ENCODE measurements at regions not wholly inside any gene's neighbourhood (a gene's known extent, or its start where the extent isn't known, plus 50 kb on each side); places are given as distances from the start of the nearest gene placed in this dataset.

DNA sequence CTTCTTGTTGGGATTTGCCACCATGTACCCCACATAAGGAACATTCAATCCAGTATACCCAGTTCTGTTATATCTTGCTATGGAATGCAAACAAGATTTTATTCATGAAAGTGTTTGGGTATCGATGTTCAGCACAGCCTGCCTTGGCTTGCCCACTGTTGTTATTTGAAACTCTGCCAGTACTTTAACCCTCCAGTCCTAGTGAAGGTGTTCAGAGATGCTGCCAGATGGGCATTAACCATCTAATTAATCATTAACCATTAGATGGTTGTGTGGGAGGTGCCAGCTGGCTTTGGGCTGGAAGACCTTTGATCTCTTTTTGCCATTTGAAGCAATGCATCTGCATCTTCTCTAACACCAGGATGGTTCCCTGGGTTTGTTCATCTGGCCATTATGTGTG is 363.0 kb downstream of the SH2D4B start:
- no peaks in the 10 kb centered on the region for H3K9me3 ChIP-seq (ENCODE audit: low read length)
- TF ChIP-seq, protein P1, sequence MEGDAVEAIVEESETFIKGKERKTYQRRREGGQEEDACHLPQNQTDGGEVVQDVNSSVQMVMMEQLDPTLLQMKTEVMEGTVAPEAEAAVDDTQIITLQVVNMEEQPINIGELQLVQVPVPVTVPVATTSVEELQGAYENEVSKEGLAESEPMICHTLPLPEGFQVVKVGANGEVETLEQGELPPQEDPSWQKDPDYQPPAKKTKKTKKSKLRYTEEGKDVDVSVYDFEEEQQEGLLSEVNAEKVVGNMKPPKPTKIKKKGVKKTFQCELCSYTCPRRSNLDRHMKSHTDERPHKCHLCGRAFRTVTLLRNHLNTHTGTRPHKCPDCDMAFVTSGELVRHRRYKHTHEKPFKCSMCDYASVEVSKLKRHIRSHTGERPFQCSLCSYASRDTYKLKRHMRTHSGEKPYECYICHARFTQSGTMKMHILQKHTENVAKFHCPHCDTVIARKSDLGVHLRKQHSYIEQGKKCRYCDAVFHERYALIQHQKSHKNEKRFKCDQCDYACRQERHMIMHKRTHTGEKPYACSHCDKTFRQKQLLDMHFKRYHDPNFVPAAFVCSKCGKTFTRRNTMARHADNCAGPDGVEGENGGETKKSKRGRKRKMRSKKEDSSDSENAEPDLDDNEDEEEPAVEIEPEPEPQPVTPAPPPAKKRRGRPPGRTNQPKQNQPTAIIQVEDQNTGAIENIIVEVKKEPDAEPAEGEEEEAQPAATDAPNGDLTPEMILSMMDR (IDR thresholded peaks at IDR 0.05; ENCODE audit: low read length) = no peak
- no peak for TF ChIP-seq EZH2 (IDR thresholded peaks at IDR 0.05; ENCODE audit: borderline replicate concordance, low read length)
- no peak overlapping the region for H3K27ac ChIP-seq (ENCODE audit: low read depth, low read length, poor library complexity, severe bottlenecking)
- no peak overlapping the region for H3K9ac ChIP-seq (ENCODE audit: low read length)
- H3K27me3 ChIP-seq (ENCODE audit: insufficient read depth, low read length) = no peaks in the 10 kb centered on the region
- H3K4me1 ChIP-seq (ENCODE audit: insufficient read depth, low read length, severe bottlenecking) = no peaks in the 10 kb centered on the region
- H3K36me3 ChIP-seq (ENCODE audit: insufficient read depth, low read length) = no peaks in the 10 kb centered on the region
- H3K79me2 ChIP-seq (ENCODE audit: insufficient read depth, low read length) = no peaks in the 10 kb centered on the region
- H4K20me1 ChIP-seq (ENCODE audit: insufficient read depth, low read length) = no peaks in the 10 kb centered on the region
- no peak overlapping the region for H2AFZ ChIP-seq (ENCODE audit: low read length)
- no peaks in the 10 kb centered on the region for H3K9me2 ChIP-seq (ENCODE audit: low read depth, low read length)
- H3F3A ChIP-seq (ENCODE audit: insufficient read depth, low read length) = no peaks in the 10 kb centered on the region
- no peak overlapping the region for H3K4me3 ChIP-seq (ENCODE audit: low read depth, low read length, poor library complexity, severe bottlenecking)
- H3K4me2 ChIP-seq (ENCODE audit: low read length) = no peak overlapping the region

DNA sequence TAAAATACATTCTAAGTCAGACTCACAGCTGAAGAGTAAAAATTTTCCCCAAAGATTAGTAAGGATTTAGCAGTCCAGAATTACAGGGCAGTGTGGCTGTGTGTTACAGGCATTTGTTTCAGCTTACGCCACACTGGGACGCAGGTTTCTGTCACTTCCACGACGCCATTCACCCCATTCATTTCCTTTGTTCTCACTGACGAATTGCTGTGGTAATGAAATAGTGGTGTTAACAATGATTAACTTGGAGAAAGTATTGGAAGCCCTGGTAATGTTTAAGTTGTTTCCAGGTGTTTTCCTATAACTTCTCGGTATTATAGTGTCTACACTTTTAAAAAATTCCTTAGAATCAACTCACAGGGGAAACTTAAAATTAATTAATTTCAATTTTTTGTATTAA is 370.9 kb downstream of the SH2D4B start:
- TF ChIP-seq, protein P1 (IDR thresholded peaks at IDR 0.05; ENCODE audit: low read length) = no peak
- no peak for TF ChIP-seq EZH2 (IDR thresholded peaks at IDR 0.05; ENCODE audit: borderline replicate concordance, low read length)
- H3K9me3 ChIP-seq (ENCODE audit: low read length) = no peaks in the 10 kb centered on the region
- H3K4me2 ChIP-seq (ENCODE audit: low read length) = no peak overlapping the region
- H3K9me2 ChIP-seq (ENCODE audit: low read depth, low read length) = no peaks in the 10 kb centered on the region
- H3K27me3 ChIP-seq (ENCODE audit: insufficient read depth, low read length) = no peaks in the 10 kb centered on the region
- H3K36me3 ChIP-seq (ENCODE audit: insufficient read depth, low read length) = no peaks in the 10 kb centered on the region
- no peak overlapping the region for H3K4me3 ChIP-seq (ENCODE audit: low read depth, low read length, poor library complexity, severe bottlenecking)
- no peak overlapping the region for H3K9ac ChIP-seq (ENCODE audit: low read length)
- H3K27ac ChIP-seq (ENCODE audit: low read depth, low read length, poor library complexity, severe bottlenecking) = no peak overlapping the region
- no peak overlapping the region for H2AFZ ChIP-seq (ENCODE audit: low read length)
- no peaks in the 10 kb centered on the region for H3K4me1 ChIP-seq (ENCODE audit: insufficient read depth, low read length, severe bottlenecking)
- H3F3A ChIP-seq (ENCODE audit: insufficient read depth, low read length) = no peaks in the 10 kb centered on the region
- H3K79me2 ChIP-seq (ENCODE audit: insufficient read depth, low read length) = no peaks in the 10 kb centered on the region
- H4K20me1 ChIP-seq (ENCODE audit: insufficient read depth, low read length) = no peaks in the 10 kb centered on the region

DNA sequence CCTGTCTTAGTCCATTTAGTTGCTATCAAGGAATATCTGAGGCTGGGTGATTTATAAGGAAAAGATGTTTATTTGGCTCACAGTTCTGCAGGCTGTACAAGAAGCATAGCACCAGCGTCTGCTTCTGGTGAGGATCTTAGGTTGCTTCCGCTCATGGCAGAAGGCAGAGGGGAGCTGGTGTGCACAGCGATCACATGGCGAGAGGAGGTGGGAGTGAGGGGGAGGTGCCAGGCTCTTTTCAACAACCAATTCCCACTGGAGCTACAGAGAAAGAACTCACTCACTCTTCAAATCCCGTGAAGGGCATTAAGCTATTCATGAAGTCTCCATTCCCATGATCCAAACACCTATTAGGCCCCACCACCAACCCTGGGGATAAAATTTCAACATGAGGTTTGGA is 371.6 kb downstream of the SH2D4B start:
- Histone ChIP-seq H3K79me2 (ENCODE audit: insufficient read depth, low read length) (no peaks in the 10 kb centered on the region), H3K4me1 (ENCODE audit: insufficient read depth, low read length, severe bottlenecking) (no peaks in the 10 kb centered on the region), H4K20me1 (ENCODE audit: insufficient read depth, low read length) (no peaks in the 10 kb centered on the region), H2AFZ (ENCODE audit: low read length) (no peak overlapping the region), H3K9ac (ENCODE audit: low read length) (no peak overlapping the region), H3K4me3 (ENCODE audit: low read depth, low read length, poor library complexity, severe bottlenecking) (no peak overlapping the region), H3F3A (ENCODE audit: insufficient read depth, low read length) (no peaks in the 10 kb centered on the region), H3K27me3 (ENCODE audit: insufficient read depth, low read length) (no peaks in the 10 kb centered on the region), H3K4me2 (ENCODE audit: low read length) (no peak overlapping the region), H3K27ac (ENCODE audit: low read depth, low read length, poor library complexity, severe bottlenecking) (no peak overlapping the region), H3K9me2 (ENCODE audit: low read depth, low read length) (no peaks in the 10 kb centered on the region), H3K9me3 (ENCODE audit: low read length) (no peaks in the 10 kb centered on the region), H3K36me3 (ENCODE audit: insufficient read depth, low read length) (no peaks in the 10 kb centered on the region)
- TF ChIP-seq EZH2 (IDR thresholded peaks at IDR 0.05; ENCODE audit: borderline replicate concordance, low read length) = no peak
- TF ChIP-seq, protein P1 (IDR thresholded peaks at IDR 0.05; ENCODE audit: low read length) = no peak
